Endothelial cell (in vitro differentiated cells): ENCODE measurements at regions not wholly inside any gene's neighbourhood (a gene's known extent, or its start where the extent isn't known, plus 50 kb on each side); places are given as distances from the start of the nearest gene placed in this dataset.

Source experiments
- DNase-seq: peaks from one replicate; pipeline ENCODE4 v3.0.0; 2021; ENCODE audit warnings: low spot score
- H3K27ac Mint-ChIP-seq: one replicate; pipeline ENCODE4 v1.8.0; 2021; ENCODE audit warnings: mixed read lengths, inconsistent platforms; ENCODE audit not compliant: unreplicated experiment
- H3K27me3 Mint-ChIP-seq: one replicate; pipeline ENCODE4 v1.8.0; 2021; ENCODE audit warnings: mild to moderate bottlenecking, moderate library complexity, mixed read lengths, inconsistent platforms; ENCODE audit not compliant: unreplicated experiment
- H3K36me3 Mint-ChIP-seq: one replicate; pipeline ENCODE4 v1.8.0; 2021; ENCODE audit warnings: mild to moderate bottlenecking, low read depth, mixed read lengths, inconsistent platforms; ENCODE audit not compliant: unreplicated experiment
- H3K4me1 Mint-ChIP-seq: one replicate; pipeline ENCODE4 v1.8.0; 2021; ENCODE audit warnings: mild to moderate bottlenecking, mixed read lengths, inconsistent platforms; ENCODE audit not compliant: unreplicated experiment
- H3K4me3 Mint-ChIP-seq: one replicate; pipeline ENCODE4 v1.8.0; 2021; ENCODE audit warnings: mild to moderate bottlenecking, mixed read lengths, inconsistent platforms; ENCODE audit not compliant: unreplicated experiment
- H3K9me3 Mint-ChIP-seq: one replicate; pipeline ENCODE4 v1.8.0; 2021; ENCODE audit warnings: mixed read lengths, inconsistent platforms; ENCODE audit not compliant: unreplicated experiment
- CTCF ChIP-seq: fragments of 200-600 bp; sonication (generic); IDR thresholded peaks from one replicate; pipeline ENCODE4 v1.5.0; 2021; ENCODE audit warnings: antibody characterized with exemption; ENCODE audit not compliant: unreplicated experiment

- no peaks in the 10 kb centered on the region for H3K9me3 Mint-ChIP-seq
- no peak for TF ChIP-seq CTCF
- no peaks in the 10 kb centered on the region for H3K4me1 Mint-ChIP-seq
- H3K27me3 Mint-ChIP-seq: peaks cover 1% of the 10 kb centered on the region
- no peak overlapping the region for H3K4me3 Mint-ChIP-seq
- no peaks in the 10 kb centered on the region for H3K36me3 Mint-ChIP-seq
- no peak for DNase-seq
- no peak overlapping the region for H3K27ac Mint-ChIP-seq
Measured at GRCh38 chr10:84789026-84789425, 460.6 kb downstream of the CCSER2 start.

- Mint-ChIP-seq H3K4me1 (peaks cover 3% of the 10 kb centered on the region), H3K4me3 (no peak overlapping the region), H3K27ac (no peak overlapping the region), H3K36me3 (no peaks in the 10 kb centered on the region), H3K27me3 (no peaks in the 10 kb centered on the region), H3K9me3 (no peaks in the 10 kb centered on the region)
- no peak for DNase-seq
- TF ChIP-seq CTCF: no peak
Measured at GRCh38 chr10:84798312-84798711, 469.9 kb downstream of the CCSER2 start.

GRCh38 chr10:84801156-84801555 lies 472.8 kb downstream of the CCSER2 start:
- H3K9me3 Mint-ChIP-seq: no peaks in the 10 kb centered on the region
- no peaks in the 10 kb centered on the region for H3K27me3 Mint-ChIP-seq
- no peak overlapping the region for H3K4me3 Mint-ChIP-seq
- H3K4me1 Mint-ChIP-seq: peaks cover 3% of the 10 kb centered on the region
- no peaks in the 10 kb centered on the region for H3K36me3 Mint-ChIP-seq
- no peak overlapping the region for H3K27ac Mint-ChIP-seq
- no peak for DNase-seq
- no peak for TF ChIP-seq CTCF

GRCh38 chr10:84801916-84802315 lies 473.5 kb downstream of the CCSER2 start:
- Mint-ChIP-seq H3K36me3 (no peaks in the 10 kb centered on the region), H3K27me3 (no peaks in the 10 kb centered on the region), H3K9me3 (no peaks in the 10 kb centered on the region), H3K4me3 (no peak overlapping the region), H3K27ac (no peak overlapping the region), H3K4me1 (peaks cover 3% of the 10 kb centered on the region)
- no peak for DNase-seq
- no peak for TF ChIP-seq CTCF

GRCh38 chr10:84805149-84805548 lies 476.8 kb downstream of the CCSER2 start:
- H3K4me3 Mint-ChIP-seq: no peak overlapping the region

More at GRCh38 chr10:84805149-84805548, 476.8 kb downstream of the CCSER2 start:
- no peaks in the 10 kb centered on the region for H3K27me3 Mint-ChIP-seq
- DNase-seq: no peak
- peaks cover 3% of the 10 kb centered on the region for H3K4me1 Mint-ChIP-seq
- H3K27ac Mint-ChIP-seq: no peak overlapping the region
- no peaks in the 10 kb centered on the region for H3K9me3 Mint-ChIP-seq
- no peaks in the 10 kb centered on the region for H3K36me3 Mint-ChIP-seq
- no peak for TF ChIP-seq CTCF
